ENCODE measurements at regions not wholly inside any gene's neighbourhood (a gene's known extent, or its start where the extent isn't known, plus 50 kb on each side); places are given as distances from the start of the nearest gene placed in this dataset.

- H3K23ac ChIP-seq (ENCODE audit: insufficient read length), result no peak overlapping the region
- TF ChIP-seq CHD2 (IDR thresholded peaks at IDR 0.05; ENCODE audit: low read length) (no peak), HDAC2 (IDR thresholded peaks at IDR 0.05; ENCODE audit: borderline replicate concordance in 1 of 2, low read depth in 2 of 2, low read length in 2 of 2) (no peak), CBX5 (IDR thresholded peaks at IDR 0.05; ENCODE audit: low read depth, low read length) (no peak)
Measured at GRCh38 chr5:152673601-152674000, 268.5 kb upstream of the NMUR2 start.

More at GRCh38 chr5:152673601-152674000, 268.5 kb upstream of the NMUR2 start:
- no peaks in the 10 kb centered on the region for H3K79me2 ChIP-seq (ENCODE audit: control insufficient read depth in 1 of 2, insufficient read depth in 2 of 2, low read length in 2 of 2)
- H3K56ac ChIP-seq (replicated peaks; ENCODE audit: insufficient read length, low read depth, low read length), result no peak overlapping the region
- no peak overlapping the region for H4K8ac ChIP-seq (ENCODE audit: extremely low read depth, insufficient read depth, low read length)
- H3K18ac ChIP-seq (ENCODE audit: extremely low read depth, low read length), result no peak overlapping the region
- 86% methylated on average over 1 of the region's 1 CpG; no CpG with 5 or more reads in 1 of the 2 experiments for WGBS, 2 experiments (ENCODE audit: extremely low coverage in 1 of 2, insufficient coverage in 1 of 2, insufficient read length in 1 of 2, insufficient replicate concordance in 2 of 2, low coverage in 1 of 2, low lambda C conversion rate in 2 of 2, missing lambda C conversion rate in 1 of 2)
- H2AK5ac ChIP-seq (ENCODE audit: low read depth, low read length), result no peak overlapping the region
- H3K23me2 ChIP-seq (ENCODE audit: low read depth, low read length), result no peaks in the 10 kb centered on the region
- FAIRE-seq, result no peak
- no peak overlapping the region for H3K4ac ChIP-seq (replicated peaks; ENCODE audit: insufficient read length, low read depth, low read length)
- H3K4me1 ChIP-seq (replicated peaks in 1 of 4; ENCODE audit: control insufficient read depth in 3 of 4, insufficient read depth in 4 of 4, low read length in 3 of 4), result no peaks in the 10 kb centered on the region
- no peaks in the 10 kb centered on the region for H3K36me3 ChIP-seq (ENCODE audit: control insufficient read depth in 2 of 4, insufficient read depth in 4 of 4, low read length in 3 of 4)
- no peak overlapping the region for H2AFZ ChIP-seq (ENCODE audit: low read length)
- H2BK15ac ChIP-seq (ENCODE audit: low read length), result no peak overlapping the region
- H2BK5ac ChIP-seq (ENCODE audit: low read depth, low read length), result no peak overlapping the region
- no peak overlapping the region for H4K91ac ChIP-seq (replicated peaks; ENCODE audit: insufficient read length, low read length)
- no peak overlapping the region for H3K9ac ChIP-seq (replicated peaks in 1 of 4; ENCODE audit: extremely low read depth in 1 of 4, low read depth in 3 of 4, low read length in 3 of 4)
- H3K27ac ChIP-seq (ENCODE audit: low read depth, low read length), result no peak overlapping the region
- no peaks in the 10 kb centered on the region for H4K20me1 ChIP-seq (replicated peaks in 1 of 2; ENCODE audit: control insufficient read depth in 1 of 2, insufficient read depth in 2 of 2, low read length in 2 of 2)
- H2BK120ac ChIP-seq (replicated peaks; ENCODE audit: low read depth, low read length), result no peak overlapping the region
- H3K4me3 ChIP-seq (ENCODE audit: extremely low read depth in 1 of 4, insufficient read depth in 2 of 4, low read depth in 3 of 4, low read length in 4 of 4), result no peak overlapping the region
- no peak for DNase-seq (ENCODE audit: low read depth in 1 of 2, low spot score in 2 of 2)
- no peaks in the 10 kb centered on the region for H3K9me3 ChIP-seq (ENCODE audit: insufficient read depth in 2 of 2, low read depth in 1 of 2, low read length in 1 of 2)
- no peak overlapping the region for H3K4me2 ChIP-seq (ENCODE audit: insufficient read depth in 1 of 2, low read depth in 2 of 2, low read length in 2 of 2)
- no peak overlapping the region for H2BK12ac ChIP-seq (ENCODE audit: low read depth, low read length)
- no peak overlapping the region for H3K14ac ChIP-seq (ENCODE audit: insufficient read length)
- H2BK20ac ChIP-seq (ENCODE audit: low read length), result no peak overlapping the region
- ChIA-PET POLR2A (ENCODE audit: partially characterized antibody) (no interaction called here), CTCF (ENCODE audit: partially characterized antibody) (no interaction called here)
- no peak overlapping the region for H4K5ac ChIP-seq (ENCODE audit: insufficient read length, low read depth, low read length)
- H3K79me1 ChIP-seq (ENCODE audit: low read depth, low read length), result no peaks in the 10 kb centered on the region
- no peaks in the 10 kb centered on the region for H3K27me3 ChIP-seq (replicated peaks in 1 of 4; ENCODE audit: control insufficient read depth in 3 of 4, extremely low read depth in 1 of 4, insufficient read depth in 3 of 4, low read length in 3 of 4)
